Upper lobe of left lung (tissue), 4 donors: ENCODE measurements at regions not wholly inside any gene's neighbourhood (a gene's known extent, or its start where the extent isn't known, plus 50 kb on each side); places are given as distances from the start of the nearest gene placed in this dataset.

Experiments used
- CTCF ChIP-seq, 6 experiments: fragments of 450-650 bp in 4 of 6; fragments of 200-600 bp in 2 of 6; sonication (generic) in 2 of 6; IDR thresholded peaks; one replicate each; pipeline ENCODE4 v1.5.1; 2016 to 2019; ENCODE audit warnings: antibody characterized with exemption in 6 of 6
- EP300 ChIP-seq, 4 donors: sonication (generic); formaldehyde crosslinking; IDR thresholded peaks; one replicate each; pipeline ENCODE4 v1.5.1; 2017; ENCODE audit warnings: antibody characterized with exemption in 4 of 4, control low read depth in 2 of 4
- POLR2A ChIP-seq, 4 donors: fragments of 450-650 bp; IDR thresholded peaks; one replicate each; pipeline ENCODE4 v1.5.1; 2016 to 2017; ENCODE audit warnings: antibody characterized with exemption in 4 of 4, mild to moderate bottlenecking in 2 of 4
- POLR2AphosphoS5 ChIP-seq, 2 donors: sonication (generic); formaldehyde crosslinking; IDR thresholded peaks; one replicate each; pipeline ENCODE4 v1.5.1; 2017; ENCODE audit warnings: antibody characterized with exemption in 2 of 2

- no peak for TF ChIP-seq CTCF (IDR thresholded peaks at IDR 0.05)
- TF ChIP-seq POLR2AphosphoS5 (IDR thresholded peaks at IDR 0.05), result no peak
- TF ChIP-seq POLR2A (IDR thresholded peaks at IDR 0.05), result no peak
- no peak for TF ChIP-seq EP300 (IDR thresholded peaks at IDR 0.05)
Observed at GRCh38 chr10:43013065-43013464, 63.8 kb upstream of the RET start.
